ENCODE measurements at regions not wholly inside any gene's neighbourhood (a gene's known extent, or its start where the extent isn't known, plus 50 kb on each side); places are given as distances from the start of the nearest gene placed in this dataset.
"Not testable (repeated sequence)": the region's sequence is repeated elsewhere in the genome, so short reads cannot be mapped to it uniquely, and the experiment has no call there.

- not testable (repeated sequence) for H2AFZ ChIP-seq (ENCODE audit: insufficient read depth, low read length, poor library complexity); H2AK5ac ChIP-seq (ENCODE audit: low read length); H2BK5ac ChIP-seq (ENCODE audit: low read depth, low read length, poor library complexity); H3K27ac ChIP-seq (ENCODE audit: low read depth, low read length); H3K4me2 ChIP-seq (ENCODE audit: low read length); H3K4me1 ChIP-seq (ENCODE audit: control insufficient read depth in 1 of 2, insufficient read depth in 2 of 2, low read length in 2 of 2); H3K79me2 ChIP-seq (ENCODE audit: control insufficient read depth, insufficient read depth, low read length, poor library complexity); H3K79me1 ChIP-seq (ENCODE audit: low read length); H3K14ac ChIP-seq (ENCODE audit: low read length); DNase-seq; H3K9ac ChIP-seq (ENCODE audit: low read length); H3K23ac ChIP-seq (ENCODE audit: low read length); H4K91ac ChIP-seq (ENCODE audit: low read depth, low read length); H3K4me3 ChIP-seq (ENCODE audit: low read depth, low read length); H4K12ac ChIP-seq (ENCODE audit: low read depth, low read length); H3K27me3 ChIP-seq (ENCODE audit: insufficient read depth, low read length); H4K8ac ChIP-seq (ENCODE audit: low read depth, low read length); H3K18ac ChIP-seq (ENCODE audit: low read length); H3K4ac ChIP-seq (ENCODE audit: low read depth, low read length); H2BK12ac ChIP-seq (ENCODE audit: low read length); H2BK120ac ChIP-seq (ENCODE audit: insufficient read depth, low read length, poor library complexity); H3K36me3 ChIP-seq (ENCODE audit: control insufficient read depth in 1 of 2, insufficient read depth in 2 of 2, low read length in 2 of 2)
- peaks cover 12% of the 10 kb centered on the region for H3K9me3 ChIP-seq (ENCODE audit: insufficient read depth, low read depth, low read length)
- WGBS (ENCODE audit: extremely low coverage, insufficient coverage, insufficient read length) = no CpG with 5 or more reads among the region's 29 CpGs
These were observed 1423.6 kb upstream of the PCDH10 start for GRCh38 chr4:131725521-131725920.

GRCh38 chr4:131726940-131727339 is 1422.2 kb upstream of the PCDH10 start:
- H3K4me2 ChIP-seq (ENCODE audit: low read length); H2BK5ac ChIP-seq (ENCODE audit: low read depth, low read length, poor library complexity); H2BK120ac ChIP-seq (ENCODE audit: insufficient read depth, low read length, poor library complexity); H4K8ac ChIP-seq (ENCODE audit: low read depth, low read length); H2BK12ac ChIP-seq (ENCODE audit: low read length); H4K91ac ChIP-seq (ENCODE audit: low read depth, low read length); H3K79me1 ChIP-seq (ENCODE audit: low read length); H3K4ac ChIP-seq (ENCODE audit: low read depth, low read length); H3K79me2 ChIP-seq (ENCODE audit: control insufficient read depth, insufficient read depth, low read length, poor library complexity); H3K9ac ChIP-seq (ENCODE audit: low read length); H3K4me1 ChIP-seq (ENCODE audit: control insufficient read depth in 1 of 2, insufficient read depth in 2 of 2, low read length in 2 of 2); H2AK5ac ChIP-seq (ENCODE audit: low read length); H3K23ac ChIP-seq (ENCODE audit: low read length); H3K4me3 ChIP-seq (ENCODE audit: low read depth, low read length); H3K27ac ChIP-seq (ENCODE audit: low read depth, low read length); H3K14ac ChIP-seq (ENCODE audit: low read length); H3K27me3 ChIP-seq (ENCODE audit: insufficient read depth, low read length); H3K36me3 ChIP-seq (ENCODE audit: control insufficient read depth in 1 of 2, insufficient read depth in 2 of 2, low read length in 2 of 2); DNase-seq; H2AFZ ChIP-seq (ENCODE audit: insufficient read depth, low read length, poor library complexity); H4K12ac ChIP-seq (ENCODE audit: low read depth, low read length); H3K18ac ChIP-seq (ENCODE audit: low read length): not testable (repeated sequence)
- H3K9me3 ChIP-seq (ENCODE audit: insufficient read depth, low read depth, low read length) = peaks cover 12% of the 10 kb centered on the region
- no CpG with 5 or more reads among the region's 28 CpGs for WGBS (ENCODE audit: extremely low coverage, insufficient coverage, insufficient read length)

GRCh38 chr4:131727418-131727817 is 1421.7 kb upstream of the PCDH10 start:
- not testable (repeated sequence) for H3K79me1 ChIP-seq (ENCODE audit: low read length)
- WGBS (ENCODE audit: extremely low coverage, insufficient coverage, insufficient read length) = no CpG with 5 or more reads among the region's 40 CpGs

GRCh38 chr4:131729205-131729604 is 1419.9 kb upstream of the PCDH10 start:
- no CpG with 5 or more reads among the region's 30 CpGs for whole genome bisulfite sequencing (ENCODE audit: extremely low coverage, insufficient coverage, insufficient read length)

More at GRCh38 chr4:131727418-131727817, 1421.7 kb upstream of the PCDH10 start:
- H3K14ac ChIP-seq (ENCODE audit: low read length); H3K79me2 ChIP-seq (ENCODE audit: control insufficient read depth, insufficient read depth, low read length, poor library complexity); DNase-seq; H2BK5ac ChIP-seq (ENCODE audit: low read depth, low read length, poor library complexity); H4K12ac ChIP-seq (ENCODE audit: low read depth, low read length); H3K36me3 ChIP-seq (ENCODE audit: control insufficient read depth in 1 of 2, insufficient read depth in 2 of 2, low read length in 2 of 2); H2AK5ac ChIP-seq (ENCODE audit: low read length); H2BK120ac ChIP-seq (ENCODE audit: insufficient read depth, low read length, poor library complexity); H3K4me2 ChIP-seq (ENCODE audit: low read length); H4K91ac ChIP-seq (ENCODE audit: low read depth, low read length); H3K27ac ChIP-seq (ENCODE audit: low read depth, low read length); H3K18ac ChIP-seq (ENCODE audit: low read length); H4K8ac ChIP-seq (ENCODE audit: low read depth, low read length); H3K4me1 ChIP-seq (ENCODE audit: control insufficient read depth in 1 of 2, insufficient read depth in 2 of 2, low read length in 2 of 2); H2AFZ ChIP-seq (ENCODE audit: insufficient read depth, low read length, poor library complexity); H3K27me3 ChIP-seq (ENCODE audit: insufficient read depth, low read length); H2BK12ac ChIP-seq (ENCODE audit: low read length); H3K23ac ChIP-seq (ENCODE audit: low read length); H3K4me3 ChIP-seq (ENCODE audit: low read depth, low read length); H3K4ac ChIP-seq (ENCODE audit: low read depth, low read length); H3K9ac ChIP-seq (ENCODE audit: low read length): not testable (repeated sequence)
- H3K9me3 ChIP-seq (ENCODE audit: insufficient read depth, low read depth, low read length) = peaks cover 12% of the 10 kb centered on the region

More at GRCh38 chr4:131729205-131729604, 1419.9 kb upstream of the PCDH10 start:
- H3K9ac ChIP-seq (ENCODE audit: low read length); H3K4me1 ChIP-seq (ENCODE audit: control insufficient read depth in 1 of 2, insufficient read depth in 2 of 2, low read length in 2 of 2); H3K18ac ChIP-seq (ENCODE audit: low read length); H3K14ac ChIP-seq (ENCODE audit: low read length); H3K4ac ChIP-seq (ENCODE audit: low read depth, low read length); H2BK12ac ChIP-seq (ENCODE audit: low read length); H3K79me1 ChIP-seq (ENCODE audit: low read length); H4K91ac ChIP-seq (ENCODE audit: low read depth, low read length); H3K27me3 ChIP-seq (ENCODE audit: insufficient read depth, low read length); H3K23ac ChIP-seq (ENCODE audit: low read length); H2BK120ac ChIP-seq (ENCODE audit: insufficient read depth, low read length, poor library complexity); DNase-seq; H4K12ac ChIP-seq (ENCODE audit: low read depth, low read length); H2BK5ac ChIP-seq (ENCODE audit: low read depth, low read length, poor library complexity); H2AFZ ChIP-seq (ENCODE audit: insufficient read depth, low read length, poor library complexity); H3K79me2 ChIP-seq (ENCODE audit: control insufficient read depth, insufficient read depth, low read length, poor library complexity); H4K8ac ChIP-seq (ENCODE audit: low read depth, low read length); H3K27ac ChIP-seq (ENCODE audit: low read depth, low read length); H3K36me3 ChIP-seq (ENCODE audit: control insufficient read depth in 1 of 2, insufficient read depth in 2 of 2, low read length in 2 of 2); H2AK5ac ChIP-seq (ENCODE audit: low read length); H3K4me3 ChIP-seq (ENCODE audit: low read depth, low read length); H3K4me2 ChIP-seq (ENCODE audit: low read length): not testable (repeated sequence)
- peaks cover 10% of the 10 kb centered on the region for H3K9me3 ChIP-seq (ENCODE audit: insufficient read depth, low read depth, low read length)
